AG04450 (cell line): ENCODE measurements at regions not wholly inside any gene's neighbourhood (a gene's known extent, or its start where the extent isn't known, plus 50 kb on each side); places are given as distances from the start of the nearest gene placed in this dataset.
A peak's percentile ranks its signal among the peaks of the same experiment; 100 is the strongest.

Experiments used
- CTCF ChIA-PET: fragments of 300-600, 350-600 bp; formaldehyde crosslinking; extraction: SDS; loops from one replicate; lab custom pipeline; 2022; ENCODE audit warnings: antibody characterized with exemption, inconsistent platforms; lab: Charles Lee
- POLR2A ChIA-PET: fragments of 350-600 bp; formaldehyde crosslinking; extraction: SDS; loops from one replicate; lab custom pipeline; 2021; ENCODE audit warnings: antibody characterized with exemption, inconsistent platforms; lab: Yijun Ruan, JAX
- DNase-seq: peaks from one replicate; pipeline ENCODE4 v3.0.0-alpha.2; 2011; ENCODE audit warnings: low read depth, low spot score
- H3K27ac ChIP-seq: one replicate; pipeline ENCODE4 v1.5.1; 2012; ENCODE audit warnings: low read depth, low read length, control low read depth
- H3K27me3 ChIP-seq: one replicate; pipeline ENCODE4 v1.6.0; 2012; ENCODE audit warnings: low read length; ENCODE audit not compliant: control insufficient read depth, insufficient read depth
- H3K4me3 ChIP-seq: 2 replicates; pipeline ENCODE4 v1.5.1; 2011; ENCODE audit warnings: mild to moderate bottlenecking, low read depth, low read length, control low read depth
- H3K9me3 ChIP-seq: 2 replicates; pipeline ENCODE4 v1.5.1; 2012; ENCODE audit warnings: low read length; ENCODE audit not compliant: control insufficient read depth, insufficient read depth
- CTCF ChIP-seq: IDR thresholded peaks from 2 replicates; pipeline ENCODE4 v1.5.1; 2011; ENCODE audit warnings: low read depth, low read length, control low read depth, inconsistent platforms

GRCh38 chr1:14396100-14396499, 202.4 kb upstream of the KAZN start:
- ChIA-PET CTCF (no interaction called here), POLR2A (no interaction called here)
- DNase-seq: no peak
- Histone ChIP-seq H3K27ac (no peak overlapping the region), H3K4me3 (no peak overlapping the region), H3K9me3 (no peaks in the 10 kb centered on the region; the same call in none of the 2 replicates), H3K27me3 (no peaks in the 10 kb centered on the region)
- no peak for TF ChIP-seq CTCF

GRCh38 chr1:14403961-14404645, 194.4 kb upstream of the KAZN start:
- TF ChIP-seq CTCF: no peak
- H3K27me3 ChIP-seq: no peaks in the 10 kb centered on the region
- ChIA-PET POLR2A (no interaction called here), CTCF (interaction anchor here (0.5 kb wide), 1 partner anchor 625 kb away, joined by 3 read pairs; no protein-coding TSS in a partner anchor)
- H3K27ac ChIP-seq: no peak overlapping the region
- no peak for DNase-seq
- H3K4me3 ChIP-seq: no peak overlapping the region
- no peaks in the 10 kb centered on the region; the same call in 1 of the 2 replicates for H3K9me3 ChIP-seq

- CTCF ChIA-PET: interaction anchor here (0.5 kb wide), 1 partner anchor 624 kb away, joined by 3 read pairs; no protein-coding TSS in a partner anchor
- Histone ChIP-seq H3K4me3 (no peak overlapping the region), H3K9me3 (no peaks in the 10 kb centered on the region), H3K27ac (no peak overlapping the region), H3K27me3 (no peaks in the 10 kb centered on the region)
- no peak for DNase-seq
- POLR2A ChIA-PET: no interaction called here
- no peak for TF ChIP-seq CTCF
Measured at GRCh38 chr1:14404862-14405301, 193.6 kb upstream of the KAZN start.

- no peaks in the 10 kb centered on the region; the same call in 1 of the 2 replicates for H3K9me3 ChIP-seq
- TF ChIP-seq CTCF: no peak
- H3K27me3 ChIP-seq: no peaks in the 10 kb centered on the region
- CTCF ChIA-PET: interaction anchor here (0.5 kb wide), 1 partner anchor 116 kb away, joined by 5 read pairs; no protein-coding TSS in a partner anchor
- no peak overlapping the region for H3K4me3 ChIP-seq
- POLR2A ChIA-PET: no interaction called here
- DNase-seq: no peak
- no peak overlapping the region for H3K27ac ChIP-seq
Measured at GRCh38 chr1:14412235-14412634, 186.2 kb upstream of the KAZN start.

- CTCF ChIA-PET: no interaction called here
- Histone ChIP-seq H3K27me3 (no peaks in the 10 kb centered on the region), H3K27ac (no peak overlapping the region), H3K9me3 (no peaks in the 10 kb centered on the region; the same call in 1 of the 2 replicates), H3K4me3 (no peak overlapping the region)
- TF ChIP-seq CTCF: no peak
- DNase-seq: peak; percentile 13
- POLR2A ChIA-PET: no interaction called here
Measured at GRCh38 chr1:14413819-14414490, 184.5 kb upstream of the KAZN start.
